ENCODE measurements at regions not wholly inside any gene's neighbourhood (a gene's known extent, or its start where the extent isn't known, plus 50 kb on each side); places are given as distances from the start of the nearest gene placed in this dataset.

DNA sequence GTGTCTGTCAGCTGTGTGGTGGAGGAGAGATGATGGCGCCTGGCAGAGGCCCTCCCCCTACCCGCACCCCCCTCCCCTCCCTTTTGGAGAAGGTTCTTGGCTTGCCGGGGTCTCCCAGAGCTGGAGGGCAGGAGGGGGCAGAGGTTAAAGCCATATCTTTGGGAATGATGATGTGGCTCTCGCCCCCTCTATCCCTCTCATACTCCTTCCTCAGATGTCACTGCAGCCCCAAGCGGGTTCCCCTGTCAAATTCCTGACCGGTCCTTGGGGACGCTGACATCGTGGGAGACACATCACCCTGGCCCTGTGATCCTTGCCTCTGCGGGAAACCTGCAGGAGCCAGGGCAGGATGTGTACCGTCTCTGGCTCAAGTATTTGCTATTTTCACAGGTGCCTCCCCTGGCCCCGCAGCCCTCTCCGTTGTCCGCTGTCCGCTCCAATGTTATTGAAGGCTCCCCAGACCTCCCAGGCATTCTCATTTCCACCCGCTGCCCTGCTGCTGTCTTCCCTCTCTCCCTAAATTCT lies 109.5 kb downstream of the FOXD1 start:
- H3K27ac ChIP-seq (ENCODE audit: low read depth in 1 of 2, low read length in 2 of 2), result no peak overlapping the region
- no peak overlapping the region for H3K4me3 ChIP-seq (ENCODE audit: low read length in 2 of 2)
- intact Hi-C loops (cut with DNase I), result no loop called here
- no peak for ATAC-seq (ENCODE audit: low FRiP score)
- no peaks in the 10 kb centered on the region for H3K27me3 ChIP-seq (ENCODE audit: control insufficient read depth in 1 of 2, insufficient read depth in 2 of 2, low read length in 1 of 2)
- H3K36me3 ChIP-seq (ENCODE audit: control insufficient read depth in 1 of 2, insufficient read depth in 2 of 2, low read length in 1 of 2), result no peaks in the 10 kb centered on the region
- no peak for DNase-seq
- peaks cover 0 to 2% of the 10 kb centered on the region in 2 donors for H3K4me1 ChIP-seq (ENCODE audit: control insufficient read depth in 1 of 2, insufficient read depth in 2 of 2, low read length in 2 of 2)
- 53 to 60% methylated on average over 15 of the region's 15 CpGs for WGBS, 2 donors
- H3K9me3 ChIP-seq (ENCODE audit: control insufficient read depth, low read length), result no peaks in the 10 kb centered on the region

DNA sequence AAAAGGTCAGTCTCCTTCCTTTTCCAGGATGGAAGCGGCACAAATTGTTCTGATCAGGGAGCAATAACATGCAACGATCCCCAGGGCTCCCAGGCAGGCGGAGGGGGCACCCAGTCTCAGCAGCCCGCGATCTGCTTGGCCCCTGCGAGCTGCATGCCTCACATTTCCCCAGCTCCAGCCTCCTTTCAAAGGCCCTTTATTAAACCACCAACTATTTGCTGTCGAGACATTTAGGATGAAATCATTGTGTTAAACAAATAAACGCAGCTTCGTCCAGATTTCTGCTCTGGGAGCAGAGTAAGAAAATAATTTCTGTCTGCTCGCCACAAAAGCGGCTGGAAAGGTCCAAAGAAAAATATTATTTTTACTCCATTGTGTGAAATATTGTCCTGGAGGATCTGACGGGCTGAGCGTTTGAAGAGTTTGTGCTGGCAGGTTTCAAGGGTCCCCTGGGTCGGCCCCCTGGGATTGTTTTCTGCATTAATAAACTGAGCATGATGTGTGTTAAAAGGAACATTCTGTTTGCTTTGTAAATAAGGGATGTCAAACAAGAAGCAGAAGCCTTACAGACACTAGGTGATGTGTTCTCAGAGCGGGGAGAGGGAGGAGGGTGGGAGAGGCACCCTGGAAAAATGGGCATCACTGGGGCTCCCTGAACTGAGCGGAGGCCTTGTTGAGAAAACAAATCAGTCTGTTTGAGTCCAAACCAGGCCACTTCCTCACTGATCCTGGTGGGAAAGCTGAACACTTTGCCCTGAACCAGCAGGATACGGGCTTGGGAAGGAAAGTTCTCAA lies 110.1 kb downstream of the FOXD1 start:
- Histone ChIP-seq H3K9me3 (ENCODE audit: control insufficient read depth, low read length) (no peaks in the 10 kb centered on the region), H3K27ac (ENCODE audit: low read depth in 1 of 2, low read length in 2 of 2) (peak overlapping the region; percentile 15 to 34), H3K4me3 (ENCODE audit: low read length in 2 of 2) (no peak overlapping the region), H3K4me1 (ENCODE audit: control insufficient read depth in 1 of 2, insufficient read depth in 2 of 2, low read length in 2 of 2) (peaks cover 0 to 2% of the 10 kb centered on the region in 2 donors), H3K36me3 (ENCODE audit: control insufficient read depth in 1 of 2, insufficient read depth in 2 of 2, low read length in 1 of 2) (no peaks in the 10 kb centered on the region), H3K27me3 (ENCODE audit: control insufficient read depth in 1 of 2, insufficient read depth in 2 of 2, low read length in 1 of 2) (no peaks in the 10 kb centered on the region)
- intact Hi-C loops (cut with DNase I), result no loop called here
- peak; percentile 68 for ATAC-seq (ENCODE audit: low FRiP score)
- no peak for DNase-seq
- 5 to 6% methylated on average over 17 of the region's 17 CpGs for WGBS, 2 donors

DNA sequence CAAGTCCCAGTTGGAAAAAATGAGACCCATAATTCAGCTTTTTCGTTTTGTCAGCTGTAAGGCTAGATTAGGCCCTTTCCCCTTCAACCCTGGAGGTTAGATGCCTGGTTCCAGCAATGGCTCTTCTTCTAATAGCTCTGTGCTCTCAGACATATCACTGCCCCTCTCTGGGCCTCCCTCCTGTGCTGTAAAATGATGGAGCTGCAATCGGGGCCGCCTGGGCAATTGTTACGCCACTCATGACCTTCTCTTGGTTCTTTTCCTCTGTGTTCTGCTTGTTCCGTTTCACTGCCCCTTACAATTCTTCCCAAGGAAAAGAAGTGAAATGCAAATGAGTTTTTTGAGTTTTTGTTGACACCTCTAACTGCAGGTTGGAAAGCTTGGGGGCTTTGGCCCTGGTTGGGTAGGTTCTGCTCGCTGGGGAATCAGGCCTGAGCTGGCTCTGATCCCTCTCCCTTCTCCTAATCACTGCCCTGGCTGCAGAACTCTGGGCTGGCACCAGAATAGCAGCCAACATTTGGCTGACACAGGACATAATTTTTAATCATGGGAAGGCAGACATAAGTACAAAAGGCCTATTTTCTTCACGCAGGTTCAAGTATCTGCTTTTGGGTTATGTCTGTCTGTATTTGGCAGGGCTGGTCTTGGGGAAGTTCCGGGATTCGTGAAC lies 110.9 kb downstream of the FOXD1 start:
- intact Hi-C loops (cut with DNase I), result no loop called here
- Histone ChIP-seq H3K27ac (ENCODE audit: low read depth in 1 of 2, low read length in 2 of 2) (peak overlapping the region; percentile 15 to 34), H3K27me3 (ENCODE audit: control insufficient read depth in 1 of 2, insufficient read depth in 2 of 2, low read length in 1 of 2) (no peaks in the 10 kb centered on the region), H3K36me3 (ENCODE audit: control insufficient read depth in 1 of 2, insufficient read depth in 2 of 2, low read length in 1 of 2) (no peaks in the 10 kb centered on the region), H3K9me3 (ENCODE audit: control insufficient read depth, low read length) (no peaks in the 10 kb centered on the region), H3K4me3 (ENCODE audit: low read length in 2 of 2) (no peak overlapping the region), H3K4me1 (ENCODE audit: control insufficient read depth in 1 of 2, insufficient read depth in 2 of 2, low read length in 2 of 2) (peaks cover 0 to 2% of the 10 kb centered on the region in 2 donors)
- ATAC-seq (ENCODE audit: low FRiP score), result peak; percentile 63
- WGBS, 2 donors, result 19 to 30% methylated on average over 9 of the region's 9 CpGs
- no peak for DNase-seq

DNA sequence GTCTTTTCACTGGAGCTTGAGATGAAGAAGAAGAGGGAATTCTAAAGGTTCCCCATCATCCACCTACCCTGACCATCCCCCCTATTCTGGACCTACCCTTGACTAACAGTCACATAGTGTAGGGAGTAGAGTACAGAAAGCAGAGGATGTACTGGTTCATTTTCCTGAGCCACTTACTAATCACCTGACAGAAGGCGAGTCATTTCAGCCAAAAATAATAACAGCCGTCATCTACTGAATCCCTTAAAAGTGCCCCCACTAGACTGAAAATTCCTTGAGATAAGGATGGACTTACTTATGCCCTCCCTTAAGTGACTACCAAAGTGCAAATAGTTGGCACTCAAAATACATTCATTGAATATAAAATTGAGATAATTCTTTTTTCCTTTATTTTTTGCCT lies 112.2 kb downstream of the FOXD1 start:
- H3K27ac ChIP-seq (ENCODE audit: low read depth in 1 of 2, low read length in 2 of 2), result no peak overlapping the region
- ATAC-seq (ENCODE audit: low FRiP score), result no peak

DNA sequence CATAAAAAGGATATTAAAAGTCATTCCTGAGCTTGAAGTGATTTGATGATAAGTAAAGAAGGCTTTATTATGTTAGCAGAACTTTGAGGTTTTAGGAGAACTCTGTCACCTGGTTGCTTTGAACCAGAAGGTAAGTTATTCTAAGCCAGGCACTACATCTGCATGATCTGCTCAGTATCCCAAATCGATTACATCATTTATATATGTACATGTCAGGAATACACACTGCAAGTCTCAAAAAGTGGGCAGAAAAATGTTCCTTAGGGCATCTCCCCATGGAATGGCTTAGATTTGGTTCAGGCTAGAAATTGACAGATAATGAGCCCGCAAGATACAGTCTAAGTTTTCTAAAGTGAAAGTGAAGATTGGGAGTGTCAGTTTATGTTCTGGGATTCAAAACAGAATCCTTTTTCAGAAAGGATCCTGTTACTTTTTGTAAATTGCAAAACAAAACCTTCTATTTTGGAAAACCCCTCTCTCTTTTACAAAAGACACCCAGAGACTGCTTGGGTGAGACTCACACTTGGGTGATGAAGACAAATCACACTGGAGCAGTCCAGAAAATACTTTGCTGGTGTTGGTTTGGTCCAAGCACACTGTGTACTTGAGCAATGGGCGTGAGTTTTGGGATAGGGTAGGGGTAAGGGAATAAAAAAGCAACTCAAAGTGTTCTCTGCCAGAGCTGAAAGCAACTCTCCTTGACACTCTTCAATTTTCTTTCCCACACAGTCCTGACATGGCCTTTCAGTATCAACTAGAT lies 114.5 kb downstream of the FOXD1 start:
- ATAC-seq (ENCODE audit: low FRiP score) (peak; percentile 27), DNase-seq (no peak)
- no peak overlapping the region for H3K4me3 ChIP-seq (ENCODE audit: low read length in 2 of 2)
- peaks cover 0 to 2% of the 10 kb centered on the region in 2 donors for H3K4me1 ChIP-seq (ENCODE audit: control insufficient read depth in 1 of 2, insufficient read depth in 2 of 2, low read length in 2 of 2)
- no peaks in the 10 kb centered on the region for H3K9me3 ChIP-seq (ENCODE audit: control insufficient read depth, low read length)
- H3K27ac ChIP-seq (ENCODE audit: low read depth in 1 of 2, low read length in 2 of 2), result no peak overlapping the region
- no peaks in the 10 kb centered on the region for H3K36me3 ChIP-seq (ENCODE audit: control insufficient read depth in 1 of 2, insufficient read depth in 2 of 2, low read length in 1 of 2)
- no peaks in the 10 kb centered on the region for H3K27me3 ChIP-seq (ENCODE audit: control insufficient read depth in 1 of 2, insufficient read depth in 2 of 2, low read length in 1 of 2)
- 65 to 67% methylated on average over 3 of the region's 3 CpGs for WGBS, 2 donors
- intact Hi-C loops (cut with DNase I), result no loop called here

More for the DNA sequence above, 112.2 kb downstream of the FOXD1 start:
- no peak for DNase-seq
- Histone ChIP-seq H3K4me1 (ENCODE audit: control insufficient read depth in 1 of 2, insufficient read depth in 2 of 2, low read length in 2 of 2) (peaks cover 0 to 2% of the 10 kb centered on the region in 2 donors), H3K27me3 (ENCODE audit: control insufficient read depth in 1 of 2, insufficient read depth in 2 of 2, low read length in 1 of 2) (no peaks in the 10 kb centered on the region), H3K9me3 (ENCODE audit: control insufficient read depth, low read length) (no peaks in the 10 kb centered on the region), H3K4me3 (ENCODE audit: low read length in 2 of 2) (no peak overlapping the region), H3K36me3 (ENCODE audit: control insufficient read depth in 1 of 2, insufficient read depth in 2 of 2, low read length in 1 of 2) (no peaks in the 10 kb centered on the region)
- WGBS, 2 donors, result 40 to 41% methylated on average over 2 of the region's 2 CpGs
- intact Hi-C loops (cut with DNase I), result no loop called here

DNA sequence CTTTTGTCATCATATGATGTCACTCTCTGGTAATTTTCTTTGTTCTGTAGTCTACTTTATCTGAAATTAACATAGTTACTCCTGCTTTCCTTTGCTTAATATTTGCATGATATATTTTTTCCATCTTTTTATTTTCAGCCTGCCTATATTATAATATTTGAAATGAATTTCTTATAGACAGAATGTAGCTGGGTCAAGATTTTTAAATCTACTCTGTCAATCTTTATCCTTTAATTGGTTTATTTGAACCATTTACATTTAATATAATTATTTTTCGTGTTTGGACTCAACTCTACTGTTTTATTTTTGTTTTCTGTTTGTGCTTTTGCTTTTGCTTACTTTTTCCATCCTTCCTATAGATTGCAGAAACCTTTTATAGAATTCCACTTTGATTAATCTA lies 118.0 kb downstream of the FOXD1 start:
- Histone ChIP-seq H3K9me3 (ENCODE audit: control insufficient read depth, low read length) (no peaks in the 10 kb centered on the region), H3K4me3 (ENCODE audit: low read length in 2 of 2) (no peak overlapping the region), H3K4me1 (ENCODE audit: control insufficient read depth in 1 of 2, insufficient read depth in 2 of 2, low read length in 2 of 2) (no peaks in the 10 kb centered on the region), H3K36me3 (ENCODE audit: control insufficient read depth in 1 of 2, insufficient read depth in 2 of 2, low read length in 1 of 2) (no peaks in the 10 kb centered on the region), H3K27me3 (ENCODE audit: control insufficient read depth in 1 of 2, insufficient read depth in 2 of 2, low read length in 1 of 2) (no peaks in the 10 kb centered on the region), H3K27ac (ENCODE audit: low read depth in 1 of 2, low read length in 2 of 2) (no peak overlapping the region)
- intact Hi-C loops (cut with DNase I), result no loop called here
- DNase-seq, result no peak
- no peak for ATAC-seq (ENCODE audit: low FRiP score)
- 69 to 85% methylated on average over 1 of the region's 1 CpG for WGBS, 2 donors

DNA sequence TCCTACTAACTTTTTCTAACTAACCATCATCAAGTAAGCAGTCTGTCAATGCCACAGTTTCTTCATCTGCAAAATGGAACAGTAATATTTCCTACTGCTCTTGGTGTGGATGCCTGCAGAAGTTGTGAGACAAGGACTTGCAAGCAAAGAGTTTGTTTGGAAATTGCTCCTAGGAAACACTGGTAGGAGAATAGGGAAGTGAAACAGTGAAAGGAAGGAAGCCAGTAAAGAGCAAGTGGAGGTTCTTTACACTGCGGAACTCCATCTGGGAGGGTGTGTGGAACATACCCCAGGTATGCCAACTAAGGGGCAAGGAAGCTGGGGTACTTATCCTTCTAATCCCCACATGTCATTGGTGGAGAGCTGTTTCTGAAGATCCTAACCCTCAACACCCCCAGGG lies 119.9 kb downstream of the FOXD1 start:
- intact Hi-C loops (cut with DNase I), result no loop called here
- Histone ChIP-seq H3K4me1 (ENCODE audit: control insufficient read depth in 1 of 2, insufficient read depth in 2 of 2, low read length in 2 of 2) (no peaks in the 10 kb centered on the region), H3K27me3 (ENCODE audit: control insufficient read depth in 1 of 2, insufficient read depth in 2 of 2, low read length in 1 of 2) (no peaks in the 10 kb centered on the region), H3K4me3 (ENCODE audit: low read length in 2 of 2) (no peak overlapping the region), H3K9me3 (ENCODE audit: control insufficient read depth, low read length) (no peaks in the 10 kb centered on the region), H3K27ac (ENCODE audit: low read depth in 1 of 2, low read length in 2 of 2) (no peak overlapping the region), H3K36me3 (ENCODE audit: control insufficient read depth in 1 of 2, insufficient read depth in 2 of 2, low read length in 1 of 2) (no peaks in the 10 kb centered on the region)
- DNase-seq (no peak), ATAC-seq (ENCODE audit: low FRiP score) (no peak)
- WGBS, 2 donors, result 94 to 95% methylated on average over 1 of the region's 1 CpG

DNA sequence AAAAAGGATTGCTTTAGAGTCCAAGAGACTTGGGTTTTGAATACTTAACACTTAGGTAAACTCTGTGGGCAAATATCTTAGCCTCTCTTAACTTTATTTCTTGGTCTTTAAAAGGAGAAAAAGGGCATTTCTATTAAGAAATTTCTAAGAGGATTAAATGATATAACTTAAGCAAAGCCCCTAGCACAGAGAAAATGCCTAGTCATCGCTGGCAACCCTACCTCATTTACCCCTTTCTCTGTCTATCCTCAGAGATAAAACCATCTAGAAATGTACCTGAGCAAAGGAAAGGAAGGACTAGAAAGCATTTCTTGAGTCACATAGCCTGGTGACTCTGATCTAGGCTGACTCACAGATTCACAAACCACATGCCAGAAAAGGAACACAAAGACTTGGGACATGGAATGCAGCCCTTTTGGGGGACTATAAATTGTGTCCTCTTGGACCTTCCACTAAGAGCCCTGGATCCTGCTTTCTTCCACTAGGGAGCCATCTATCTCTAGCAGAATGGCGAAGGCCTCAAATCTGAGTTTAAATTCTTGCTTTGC lies 120.6 kb downstream of the FOXD1 start:
- H3K4me1 ChIP-seq (ENCODE audit: control insufficient read depth in 1 of 2, insufficient read depth in 2 of 2, low read length in 2 of 2), result no peaks in the 10 kb centered on the region
- ATAC-seq (ENCODE audit: low FRiP score) (no peak), DNase-seq (no peak)
- 92 to 95% methylated on average over 2 of the region's 2 CpGs for WGBS, 2 donors
- H3K36me3 ChIP-seq (ENCODE audit: control insufficient read depth in 1 of 2, insufficient read depth in 2 of 2, low read length in 1 of 2), result no peaks in the 10 kb centered on the region
- H3K27ac ChIP-seq (ENCODE audit: low read depth in 1 of 2, low read length in 2 of 2), result no peak overlapping the region
- intact Hi-C loops (cut with DNase I), result no loop called here
- H3K9me3 ChIP-seq (ENCODE audit: control insufficient read depth, low read length), result no peaks in the 10 kb centered on the region
- H3K4me3 ChIP-seq (ENCODE audit: low read length in 2 of 2), result no peak overlapping the region
- H3K27me3 ChIP-seq (ENCODE audit: control insufficient read depth in 1 of 2, insufficient read depth in 2 of 2, low read length in 1 of 2), result no peaks in the 10 kb centered on the region

All from aorta (tissue), 5 donors.